GM12891 (cell line): ENCODE measurements at regions not wholly inside any gene's neighbourhood (a gene's known extent, or its start where the extent isn't known, plus 50 kb on each side); places are given as distances from the start of the nearest gene placed in this dataset.

Experiments used
- DNase-seq: peaks from one replicate; pipeline ENCODE4 v3.0.0; 2011; ENCODE audit warnings: low spot score; ENCODE audit not compliant: insufficient read length
- FAIRE-seq: peaks from 2 replicates; lab custom pipeline; 2011; peaks lifted over from hg19 to GRCh38; lab: Jason Lieb, UNC
- PAX5 ChIP-seq: IDR thresholded peaks from 2 replicates; pipeline ENCODE4 v1.6.1; 2011; ENCODE audit warnings: low read length, moderate library complexity, mild to moderate bottlenecking; ENCODE audit not compliant: insufficient read depth, severe bottlenecking
- POLR2A ChIP-seq: IDR thresholded peaks from 2 replicates; pipeline ENCODE4 v1.6.1; 2011; ENCODE audit warnings: low read depth, low read length, control low read depth
- POLR2AphosphoS5 ChIP-seq: IDR thresholded peaks from 2 replicates; pipeline ENCODE4 v1.6.1; 2011; ENCODE audit warnings: low read depth, low read length, control low read depth
- POU2F2 ChIP-seq: IDR thresholded peaks from 2 replicates; pipeline ENCODE4 v1.6.1; 2011; ENCODE audit warnings: low read depth, mild to moderate bottlenecking, control low read depth, low read length, moderate library complexity
- SPI1 ChIP-seq: IDR thresholded peaks from 2 replicates; pipeline ENCODE4 v1.6.1; 2011; ENCODE audit warnings: low read depth, low read length, control low read depth
- TAF1 ChIP-seq: IDR thresholded peaks from 2 replicates; pipeline ENCODE4 v1.6.1; 2011; ENCODE audit warnings: low read depth, low read length, control low read depth

DNA sequence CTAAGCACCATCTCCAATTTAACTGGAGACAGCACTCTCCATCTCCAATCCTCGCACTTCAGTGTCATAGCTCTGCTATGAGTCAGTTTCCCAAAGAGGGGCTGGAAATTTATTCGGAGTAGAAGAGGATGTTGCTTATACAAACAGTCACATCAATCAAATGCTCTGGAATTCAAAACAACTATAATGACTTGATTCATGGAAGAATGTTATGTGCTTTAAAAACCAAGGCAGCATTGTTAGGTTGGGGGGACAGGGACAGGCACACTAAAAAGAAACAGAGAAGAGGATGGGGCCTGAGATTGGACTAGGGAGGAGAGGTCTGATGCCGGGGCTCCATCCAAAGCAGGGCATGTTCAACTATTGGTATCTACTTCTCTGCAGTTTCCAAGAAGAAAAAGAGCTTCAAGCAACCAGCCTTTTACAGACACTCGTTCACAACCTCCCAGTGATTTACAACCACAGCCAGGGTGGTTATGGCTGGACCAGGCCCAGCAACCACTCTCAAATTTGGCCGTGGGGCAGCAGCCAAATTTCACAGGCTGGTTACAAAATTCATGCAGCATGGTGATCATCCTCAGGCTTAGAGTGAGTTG lies 117.5 kb upstream of the ZNF366 start:
- no peak for TF ChIP-seq TAF1
- TF ChIP-seq POU2F2, result no peak
- TF ChIP-seq PAX5, result no peak
- TF ChIP-seq POLR2A, result no peak
- TF ChIP-seq SPI1, result no peak
- no peak for TF ChIP-seq POLR2AphosphoS5
- FAIRE-seq (no peak), DNase-seq (no peak)

- TF ChIP-seq POLR2A (no peak), TAF1 (no peak), POU2F2 (no peak), PAX5 (no peak), POLR2AphosphoS5 (no peak), SPI1 (no peak)
- no peak for DNase-seq
- FAIRE-seq, result no peak
Measured at GRCh38 chr5:72623936-72624335, 116.7 kb upstream of the ZNF366 start.

- FAIRE-seq, result no peak
- no peak for TF ChIP-seq PAX5
- no peak for TF ChIP-seq POLR2A
- no peak for TF ChIP-seq POLR2AphosphoS5
- TF ChIP-seq POU2F2, result no peak
- TF ChIP-seq SPI1, result no peak
- no peak for TF ChIP-seq TAF1
- DNase-seq, result no peak
Measured at GRCh38 chr5:72623323-72623722, 116.1 kb upstream of the ZNF366 start.

- FAIRE-seq (no peak), DNase-seq (no peak)
- no peak for TF ChIP-seq PAX5
- no peak for TF ChIP-seq SPI1
- no peak for TF ChIP-seq POLR2A
- no peak for TF ChIP-seq POU2F2
- TF ChIP-seq POLR2AphosphoS5, result no peak
- no peak for TF ChIP-seq TAF1
Measured at GRCh38 chr5:72622170-72622760, 115.1 kb upstream of the ZNF366 start.

- DNase-seq (no peak), FAIRE-seq (no peak)
- TF ChIP-seq POLR2A, result no peak
- TF ChIP-seq TAF1, result no peak
- no peak for TF ChIP-seq POLR2AphosphoS5
- no peak for TF ChIP-seq SPI1
- no peak for TF ChIP-seq PAX5
- TF ChIP-seq POU2F2, result no peak
Measured at GRCh38 chr5:72621576-72621975, 114.4 kb upstream of the ZNF366 start.

GRCh38 chr5:72619677-72620076 lies 112.5 kb upstream of the ZNF366 start:
- TF ChIP-seq PAX5 (no peak), POLR2A (no peak), POU2F2 (no peak), TAF1 (no peak), SPI1 (no peak), POLR2AphosphoS5 (no peak)
- DNase-seq (no peak), FAIRE-seq (no peak)

DNA sequence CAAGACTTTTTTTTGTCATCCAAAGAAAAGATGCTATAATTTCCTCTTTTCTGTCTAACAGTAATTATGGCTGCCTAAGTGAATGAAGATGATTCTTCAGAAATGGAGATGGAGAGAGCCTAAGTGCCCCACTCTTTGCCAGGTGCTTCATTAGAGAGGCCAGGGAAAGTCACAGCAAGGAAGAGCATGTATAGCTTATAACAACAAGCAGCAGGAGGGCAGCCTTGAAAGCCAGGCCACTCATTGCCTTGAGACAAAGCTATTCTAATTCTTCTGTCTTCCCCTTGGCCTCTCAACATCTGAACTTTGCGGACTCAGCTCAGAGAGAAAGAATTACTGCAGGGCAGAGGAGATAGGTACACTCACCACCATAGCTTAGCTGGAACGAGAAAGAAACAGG lies 112.0 kb upstream of the ZNF366 start:
- DNase-seq, result no peak
- no peak for FAIRE-seq
- TF ChIP-seq POU2F2 (no peak), PAX5 (no peak), POLR2AphosphoS5 (no peak)

DNA sequence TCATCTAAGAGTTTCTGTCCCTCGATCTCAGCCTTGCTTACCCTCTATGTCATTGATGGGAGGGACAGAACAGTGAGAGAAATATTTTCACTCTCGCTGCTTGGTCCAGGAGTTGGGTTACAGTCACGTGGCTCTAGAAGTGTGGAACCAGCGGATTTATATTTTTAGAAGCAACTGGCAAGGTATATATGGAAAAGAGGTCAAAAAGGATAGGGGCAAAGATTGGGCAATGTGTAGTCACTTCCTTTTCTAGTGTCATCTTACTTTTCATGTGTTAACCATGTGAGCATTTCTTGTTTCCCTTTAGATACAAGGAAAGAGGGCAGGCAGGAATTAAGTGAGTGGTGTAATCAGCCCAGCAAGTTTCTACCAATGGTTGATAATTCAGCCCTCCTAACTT lies 111.5 kb upstream of the ZNF366 start:
- no peak for TF ChIP-seq POLR2A
- TF ChIP-seq TAF1, result no peak
- no peak for TF ChIP-seq SPI1
- TF ChIP-seq PAX5, result no peak
- TF ChIP-seq POU2F2, result no peak
- no peak for TF ChIP-seq POLR2AphosphoS5
- DNase-seq, result no peak

DNA sequence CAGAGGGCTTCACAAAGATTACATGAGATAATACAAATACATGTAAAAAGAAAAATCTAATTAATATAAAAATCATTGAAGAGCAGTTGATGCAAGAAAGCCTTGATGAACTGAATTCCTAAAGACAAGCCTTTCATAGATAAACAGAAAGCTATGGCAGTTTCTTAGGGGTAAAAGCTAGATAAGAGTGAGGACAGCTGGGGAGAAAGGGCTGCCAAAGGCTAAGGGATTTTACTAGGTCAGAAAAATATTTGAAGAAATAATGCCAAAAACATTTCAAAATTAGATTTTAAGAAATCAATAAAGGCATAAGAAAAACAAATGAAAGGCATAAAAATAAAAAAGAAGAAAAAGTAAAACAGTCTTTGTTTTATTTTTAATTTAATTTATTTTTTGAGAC lies 107.9 kb upstream of the ZNF366 start:
- DNase-seq (no peak), FAIRE-seq (no peak)
- TF ChIP-seq PAX5 (no peak), SPI1 (no peak), POLR2A (no peak), POU2F2 (no peak), TAF1 (no peak), POLR2AphosphoS5 (no peak)

More for the DNA sequence above, 111.5 kb upstream of the ZNF366 start:
- FAIRE-seq, result no peak

GRCh38 chr5:72613515-72613914 lies 106.3 kb upstream of the ZNF366 start:
- no peak for DNase-seq
- no peak for FAIRE-seq
- TF ChIP-seq POU2F2 (no peak), POLR2AphosphoS5 (no peak), TAF1 (no peak), SPI1 (no peak), POLR2A (no peak), PAX5 (no peak)
